ENCODE measurements at regions not wholly inside any gene's neighbourhood (a gene's known extent, or its start where the extent isn't known, plus 50 kb on each side); places are given as distances from the start of the nearest gene placed in this dataset.
"Not testable (repeated sequence)": the region's sequence is repeated elsewhere in the genome, so short reads cannot be mapped to it uniquely, and the experiment has no call there.

DNA sequence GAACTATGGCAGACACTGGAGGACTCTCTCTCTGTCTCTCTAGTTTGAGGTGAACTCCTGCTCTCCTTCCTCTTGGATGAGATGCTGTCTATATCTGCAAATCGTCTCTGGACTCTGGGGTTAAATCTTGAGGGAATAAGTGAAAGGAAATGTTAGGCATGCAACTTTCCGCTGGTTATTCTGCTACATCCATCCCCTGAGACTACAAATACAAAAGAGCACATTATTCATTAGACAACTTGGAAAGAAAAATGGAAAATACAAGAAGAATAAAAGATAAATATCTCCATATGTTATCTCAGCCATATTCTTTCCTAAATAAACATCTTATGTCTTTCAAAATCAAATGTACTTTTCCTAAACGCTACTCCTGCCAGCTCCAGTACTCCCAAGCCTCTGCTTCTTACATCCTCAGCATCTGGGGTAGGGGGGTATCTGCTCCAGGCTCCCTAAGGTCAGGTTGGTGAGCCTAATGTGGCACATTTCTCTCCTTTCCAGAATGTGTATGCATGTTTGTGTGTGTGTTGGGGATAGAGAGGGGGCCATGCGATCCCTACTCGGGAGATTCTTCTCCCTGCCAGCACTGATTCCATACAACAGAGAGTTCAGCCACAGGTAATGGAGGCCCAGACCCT is 102.9 kb upstream of the FSCB start:
- DNase-seq: no peak

DNA sequence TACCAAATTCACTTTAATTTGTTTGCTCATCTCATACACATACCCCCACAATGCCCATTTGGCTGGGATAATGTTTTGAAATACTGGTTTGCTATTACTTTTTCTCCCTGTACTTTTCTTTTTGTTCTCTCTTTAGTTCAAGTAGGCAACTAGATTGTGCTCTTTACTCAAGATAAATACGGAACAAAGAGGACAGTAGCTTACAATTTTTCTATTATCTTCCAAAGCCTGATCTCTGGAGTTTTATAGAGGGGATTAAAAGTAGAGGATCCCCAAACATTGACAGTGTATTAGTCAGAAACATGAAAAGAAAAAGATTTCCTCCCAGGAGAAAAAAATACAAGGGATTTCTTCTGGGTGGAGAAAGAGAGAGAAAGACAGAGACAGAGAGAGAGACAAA is 102.1 kb upstream of the FSCB start:
- DNase-seq: no peak

DNA sequence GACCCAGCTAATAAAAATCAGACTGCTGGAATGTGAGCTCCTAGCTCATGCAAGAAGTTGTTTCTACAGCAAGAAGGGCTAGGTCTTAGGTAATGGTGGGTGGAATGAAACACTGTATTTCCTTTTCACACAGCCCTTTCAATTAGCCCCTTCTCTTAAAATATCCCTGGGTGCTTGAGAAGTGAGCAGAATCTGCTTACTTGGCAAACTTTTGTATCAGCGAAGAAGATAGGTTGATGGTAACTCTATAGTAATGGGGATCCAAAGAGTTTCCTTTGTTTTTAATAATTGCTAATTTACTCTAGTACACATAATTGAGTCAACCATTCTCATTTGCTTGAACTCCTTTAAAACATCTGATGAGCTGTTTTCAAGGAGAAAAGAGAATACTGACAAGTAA is 100.6 kb upstream of the FSCB start:
- DNase-seq: no peak

DNA sequence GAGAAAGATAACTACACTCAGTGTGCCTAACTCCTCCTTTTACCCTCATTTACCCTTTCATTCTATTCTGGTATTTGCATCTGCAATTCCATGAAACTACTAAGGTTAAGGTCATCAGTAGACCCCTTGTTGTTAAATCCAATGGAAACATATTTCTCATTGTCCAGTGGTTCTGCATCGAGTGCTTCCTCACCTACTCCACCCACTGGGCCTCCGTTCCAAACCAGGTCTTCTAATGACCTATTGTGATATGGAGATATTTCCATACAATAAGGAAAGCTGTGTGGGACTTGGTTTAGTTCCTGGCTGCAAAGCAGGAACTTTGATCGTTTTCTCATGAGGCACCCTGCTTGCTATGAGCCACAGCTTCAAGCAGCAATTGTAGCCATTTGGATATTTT is 99.5 kb upstream of the FSCB start:
- DNase-seq: no peak

DNA sequence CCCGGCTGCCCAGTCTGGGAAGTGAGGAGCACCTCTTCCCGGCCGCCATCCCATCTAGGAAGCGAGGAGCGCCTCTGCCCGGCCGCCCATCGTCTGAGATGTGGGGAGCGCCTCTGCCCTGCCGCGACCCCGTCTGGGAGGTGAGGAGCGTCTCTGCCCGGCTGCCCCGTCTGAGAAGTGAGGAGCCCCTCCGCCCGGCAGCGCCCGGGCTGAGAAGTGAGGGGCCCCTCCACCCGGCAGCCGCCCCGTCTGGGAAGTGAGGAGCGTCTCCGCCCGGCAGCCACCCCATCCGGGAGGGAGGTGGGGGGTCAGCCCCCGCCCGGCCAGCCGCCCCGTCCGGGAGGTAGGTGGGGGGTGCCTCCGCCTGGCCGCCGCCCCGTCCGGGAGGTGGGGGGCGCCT is 94.2 kb upstream of the FSCB start:
- DNase-seq: not testable (repeated sequence)

GRCh38 chr14:44589180-44589579 is 82.1 kb upstream of the FSCB start:
- no peak for DNase-seq

- DNase-seq: no peak
Observed at GRCh38 chr14:44586910-44587309, 79.8 kb upstream of the FSCB start.

- DNase-seq: no peak
Observed at GRCh38 chr14:44576356-44576755, 69.3 kb upstream of the FSCB start.

GRCh38 chr14:44567997-44568396 is 60.9 kb upstream of the FSCB start:
- no peak for DNase-seq

DNA sequence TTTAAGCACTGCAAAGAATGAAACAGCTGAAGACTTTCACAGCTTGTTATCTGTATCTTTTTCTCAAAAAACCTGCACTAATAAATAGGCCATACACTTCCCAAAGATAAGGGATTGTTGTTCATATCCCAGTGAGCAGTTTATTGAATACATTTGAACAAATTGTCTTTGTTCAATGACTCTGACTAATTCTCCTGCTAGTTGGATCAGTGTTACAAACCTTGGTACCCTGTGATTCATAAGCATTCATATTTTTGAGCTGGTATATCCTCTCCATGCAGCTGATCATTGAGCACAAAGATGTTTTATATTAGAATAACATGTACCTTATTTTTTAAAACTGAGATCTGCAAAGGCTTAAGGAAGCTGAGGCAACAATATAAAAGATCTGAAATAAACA is 58.9 kb upstream of the FSCB start:
- no peak for DNase-seq

- no peak for DNase-seq
Observed at GRCh38 chr14:44564908-44565307, 57.8 kb upstream of the FSCB start.

All from NCI-H446 treated with DMSO at 0.1 percent for 48 hours (cell line).